Brain microvascular endothelial cell (primary cell): ENCODE measurements at regions not wholly inside any gene's neighbourhood (a gene's known extent, or its start where the extent isn't known, plus 50 kb on each side); places are given as distances from the start of the nearest gene placed in this dataset.
"Not testable (repeated sequence)": the region's sequence is repeated elsewhere in the genome, so short reads cannot be mapped to it uniquely, and the experiment has no call there.

Source experiments
- DNase-seq: peaks from one replicate; pipeline ENCODE4 v3.0.0-alpha.2; 2020
- H3K27ac ChIP-seq: fragments of 250-450 bp; sonication (Bioruptor Pico); 2 replicates; pipeline ENCODE4 v1.5.1; 2020; ENCODE audit warnings: mild to moderate bottlenecking, moderate library complexity
- H3K27me3 ChIP-seq: fragments of 250-450 bp; sonication (Bioruptor Pico); replicated peaks from 2 replicates; pipeline ENCODE4 v1.5.1; 2020; ENCODE audit warnings: mild to moderate bottlenecking
- H3K36me3 ChIP-seq: fragments of 250-450 bp; sonication (Bioruptor Pico); replicated peaks from 2 replicates; pipeline ENCODE4 v1.5.1; 2020; ENCODE audit warnings: mild to moderate bottlenecking
- H3K4me3 ChIP-seq: 2 replicates; pipeline ENCODE4 v1.5.1; 2011; ENCODE audit warnings: low read depth, mild to moderate bottlenecking, control low read depth, low read length, moderate library complexity
- CTCF ChIP-seq: IDR thresholded peaks from 2 replicates; pipeline ENCODE4 v1.5.1; 2011; ENCODE audit warnings: low read depth, mild to moderate bottlenecking, moderate library complexity, low read length, control low read depth, inconsistent platforms; ENCODE audit errors: missing control alignments
- in situ Hi-C: cut with HindIII; loops from 2 replicates; pipeline ENCODE4 v1.10.0; 2017; ENCODE audit warnings: low sequenced_read_pairs, low pct_ligation_motif_present

- H3K36me3 ChIP-seq: no peaks in the 10 kb centered on the region
- no peaks in the 10 kb centered on the region for H3K27me3 ChIP-seq
- no peak overlapping the region for H3K27ac ChIP-seq
- H3K4me3 ChIP-seq: no peak overlapping the region
- DNase-seq: no peak
- in situ Hi-C loops: no loop called here
- TF ChIP-seq CTCF: no peak
Measured at GRCh38 chr20:24855848-24856247, 93.2 kb upstream of the CST7 start.

DNA sequence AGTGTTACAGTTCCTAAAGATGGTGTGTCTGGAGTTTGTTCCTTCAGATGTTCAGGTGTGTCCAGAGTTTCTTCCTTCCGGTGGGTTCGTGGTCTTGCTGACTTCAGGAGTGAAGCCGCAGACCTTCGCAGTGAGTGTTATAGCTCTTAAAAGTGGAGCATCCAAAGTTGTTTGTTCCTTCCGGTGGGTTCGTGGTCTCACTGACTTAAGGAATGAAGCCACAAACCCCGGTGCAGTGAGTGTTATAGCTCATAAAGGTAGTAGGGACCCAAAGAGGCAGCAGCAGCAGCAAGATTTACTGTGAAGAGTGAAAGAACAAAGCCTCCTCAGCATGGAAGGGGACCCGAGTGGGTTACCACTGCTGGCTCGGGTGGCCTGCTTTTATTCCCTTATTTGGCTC lies 90.6 kb upstream of the CST7 start:
- in situ Hi-C loops, H3K36me3 ChIP-seq, H3K27ac ChIP-seq: not testable (repeated sequence)

GRCh38 chr20:24859539-24859938 lies 89.5 kb upstream of the CST7 start:
- in situ Hi-C loops: no loop called here
- no peak for DNase-seq
- no peak for TF ChIP-seq CTCF
- Histone ChIP-seq H3K27me3 (no peaks in the 10 kb centered on the region), H3K27ac (no peak overlapping the region), H3K4me3 (no peak overlapping the region), H3K36me3 (no peaks in the 10 kb centered on the region)

More for the DNA sequence above, 90.6 kb upstream of the CST7 start:
- H3K4me3 ChIP-seq, H3K27me3 ChIP-seq, DNase-seq: not testable (repeated sequence)

GRCh38 chr20:24862186-24862585 lies 86.9 kb upstream of the CST7 start:
- in situ Hi-C loops: no loop called here
- TF ChIP-seq CTCF: no peak
- no peak for DNase-seq
- Histone ChIP-seq H3K27ac (no peak overlapping the region), H3K4me3 (no peak overlapping the region), H3K36me3 (no peaks in the 10 kb centered on the region), H3K27me3 (no peaks in the 10 kb centered on the region)

DNA sequence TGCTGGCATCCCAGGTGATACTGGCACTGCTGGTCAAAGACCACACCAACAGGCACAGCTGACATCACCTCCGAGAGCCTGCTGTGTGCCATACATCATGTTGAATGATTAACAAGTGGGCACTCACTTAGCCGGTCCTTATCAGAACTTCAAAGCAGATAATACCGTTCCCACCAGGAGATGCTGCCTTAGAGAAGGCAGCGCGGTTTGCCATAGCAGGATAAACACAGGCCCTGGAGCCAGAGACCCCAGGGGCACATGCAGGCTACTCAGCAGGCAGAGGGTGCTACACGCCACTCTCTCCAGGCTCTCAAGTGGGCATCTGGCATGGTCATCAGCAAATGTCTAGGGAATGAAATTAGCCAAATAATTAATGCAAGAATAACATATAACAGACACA lies 86.5 kb upstream of the CST7 start:
- Histone ChIP-seq H3K27ac (no peak overlapping the region), H3K27me3 (no peaks in the 10 kb centered on the region), H3K36me3 (no peaks in the 10 kb centered on the region), H3K4me3 (no peak overlapping the region)
- TF ChIP-seq CTCF: no peak
- in situ Hi-C loops: no loop called here
- DNase-seq: no peak

GRCh38 chr20:24863356-24863755 lies 85.7 kb upstream of the CST7 start:
- H3K4me3 ChIP-seq: no peak overlapping the region
- H3K27ac ChIP-seq: no peak overlapping the region
- H3K27me3 ChIP-seq: no peaks in the 10 kb centered on the region
- DNase-seq: peak; percentile 3
- no peaks in the 10 kb centered on the region for H3K36me3 ChIP-seq
- TF ChIP-seq CTCF: no peak
- in situ Hi-C loops: no loop called here

- Histone ChIP-seq H3K36me3 (no peaks in the 10 kb centered on the region), H3K27me3 (no peaks in the 10 kb centered on the region), H3K4me3 (no peak overlapping the region), H3K27ac (no peak overlapping the region)
- no peak for DNase-seq
- no peak for TF ChIP-seq CTCF
- in situ Hi-C loops: no loop called here
Measured at GRCh38 chr20:24866008-24866407, 83.1 kb upstream of the CST7 start.
